Iris pigment epithelial cell (primary cell): ENCODE measurements at regions not wholly inside any gene's neighbourhood (a gene's known extent, or its start where the extent isn't known, plus 50 kb on each side); places are given as distances from the start of the nearest gene placed in this dataset.

Experiments used
- DNase-seq: peaks from one replicate; pipeline ENCODE4 v3.0.0-alpha.2; 2011; ENCODE audit warnings: low read depth

DNA sequence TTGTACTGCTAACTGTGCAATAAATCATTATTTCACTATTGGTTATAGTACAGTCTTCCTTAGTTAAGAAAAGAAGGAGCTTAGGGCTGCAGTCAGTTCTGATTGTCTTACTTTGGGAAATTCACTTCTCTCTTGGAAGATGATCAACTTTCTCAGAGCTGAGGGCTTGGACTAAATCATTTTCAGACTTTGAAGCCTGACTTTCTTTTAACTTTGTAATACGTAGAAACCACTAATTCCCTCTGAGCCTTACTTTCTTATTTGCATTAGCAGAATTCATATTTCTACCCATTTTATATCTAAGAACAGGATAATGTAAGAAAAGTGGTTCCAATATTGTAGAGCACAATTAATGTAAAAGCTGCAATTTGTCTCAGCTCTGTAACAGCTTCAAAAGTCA, 386.4 kb downstream of the TRIB2 start:
- no peak for DNase-seq

GRCh38 chr2:13103778-13104493, 387.2 kb downstream of the TRIB2 start:
- no peak for DNase-seq

DNA sequence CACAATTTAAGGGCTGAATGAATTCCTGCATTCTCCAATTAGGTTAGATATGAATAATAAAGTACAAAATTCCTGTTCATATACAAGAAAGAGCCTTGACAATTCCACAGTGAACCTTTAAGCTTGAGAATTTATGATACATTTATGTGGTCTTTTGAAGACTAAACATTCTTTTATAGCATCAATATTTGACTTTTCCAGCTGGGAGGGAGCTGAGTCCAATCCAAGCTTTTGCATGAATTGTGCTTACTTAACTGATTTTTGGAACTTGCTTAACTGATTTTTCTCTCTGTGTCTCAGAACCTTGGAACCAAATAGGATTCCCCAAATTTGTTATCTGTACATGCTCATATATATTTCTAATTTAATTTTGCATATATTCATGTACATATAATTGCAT, 388.0 kb downstream of the TRIB2 start:
- no peak for DNase-seq

GRCh38 chr2:13106302-13106701, 389.6 kb downstream of the TRIB2 start:
- no peak for DNase-seq

GRCh38 chr2:13109516-13109915, 392.8 kb downstream of the TRIB2 start:
- no peak for DNase-seq

DNA sequence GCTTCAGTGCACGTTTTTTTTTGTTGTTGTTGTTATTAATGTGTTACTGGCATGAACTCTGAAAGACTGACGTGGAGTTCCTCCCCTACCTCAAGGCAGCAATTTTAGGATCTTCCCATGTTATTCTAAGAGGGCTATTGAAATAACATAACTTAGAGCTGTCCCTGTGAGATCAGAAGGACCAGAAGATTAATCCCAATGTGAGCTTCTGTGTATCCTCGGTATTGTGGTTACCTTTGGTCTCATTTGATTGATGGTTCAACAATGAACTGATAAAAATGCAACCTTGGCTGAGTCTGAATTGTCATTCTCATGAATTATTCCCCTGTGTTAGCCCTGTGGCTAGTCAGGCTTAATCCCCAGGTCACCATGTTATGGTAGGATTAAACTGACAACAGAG, 394.1 kb downstream of the TRIB2 start:
- no peak for DNase-seq

DNA sequence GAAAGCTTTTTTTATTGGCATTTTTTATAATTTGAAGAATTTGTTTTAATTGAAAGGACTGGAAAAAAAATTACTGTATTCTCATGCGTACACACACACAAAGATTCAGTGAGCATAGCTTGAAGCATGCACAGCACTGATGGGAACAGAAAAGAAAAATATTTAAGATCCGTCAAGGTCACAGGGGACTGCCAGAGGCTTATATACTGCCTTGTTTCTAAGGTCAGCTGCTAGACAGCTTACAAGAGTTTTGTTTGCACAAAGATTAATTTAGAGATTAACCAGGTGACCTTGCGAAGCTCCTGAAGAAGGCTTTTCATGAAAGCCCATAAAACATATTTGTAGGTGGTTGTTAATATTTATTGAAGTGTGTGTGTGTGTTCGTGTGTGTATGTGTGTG, 396.3 kb downstream of the TRIB2 start:
- DNase-seq: no peak

GRCh38 chr2:13114391-13114790, 397.7 kb downstream of the TRIB2 start:
- DNase-seq: peak; percentile 82

DNA sequence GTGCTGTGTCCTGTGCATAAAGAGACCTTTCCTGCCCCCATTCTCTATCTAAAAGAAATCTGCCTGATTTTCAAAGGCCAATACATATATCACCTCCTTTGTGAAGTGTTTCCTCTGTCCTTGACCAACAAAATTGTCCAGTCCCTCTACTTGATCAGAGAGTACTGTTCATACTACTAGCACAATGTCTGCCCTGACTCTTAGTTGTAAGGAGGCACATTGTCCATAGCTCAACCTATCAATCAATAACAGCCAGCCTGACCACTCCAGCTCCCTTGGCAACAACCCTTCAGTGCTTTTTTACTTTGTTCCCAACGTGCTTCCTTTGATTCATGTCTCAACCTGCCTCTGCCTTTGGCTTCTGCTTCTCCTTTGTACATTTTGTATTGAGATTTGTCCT, 398.9 kb downstream of the TRIB2 start:
- no peak for DNase-seq

DNA sequence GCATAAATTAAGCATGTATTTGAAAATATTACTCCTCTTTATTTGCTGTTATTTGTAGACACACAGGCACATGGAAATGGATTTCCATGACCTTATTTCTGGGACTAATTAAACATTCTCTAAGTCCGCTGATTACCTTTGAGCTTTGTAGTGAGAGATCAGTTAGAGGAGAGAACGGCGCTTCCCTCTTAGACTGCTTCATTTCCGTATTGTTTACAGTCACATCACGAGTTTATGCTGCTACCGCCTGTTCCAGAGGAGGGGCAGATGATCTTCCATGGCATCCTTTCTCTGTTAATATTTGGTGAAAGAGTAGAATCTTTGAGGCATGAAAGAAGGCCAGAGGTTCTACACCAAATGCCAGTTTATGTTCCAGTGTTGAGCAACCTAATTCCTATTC, 404.4 kb downstream of the TRIB2 start:
- no peak for DNase-seq

GRCh38 chr2:13128139-13128538, 411.4 kb downstream of the TRIB2 start:
- no peak for DNase-seq

- no peak for DNase-seq
These were observed 418.6 kb downstream of the TRIB2 start for GRCh38 chr2:13135369-13135768.

DNA sequence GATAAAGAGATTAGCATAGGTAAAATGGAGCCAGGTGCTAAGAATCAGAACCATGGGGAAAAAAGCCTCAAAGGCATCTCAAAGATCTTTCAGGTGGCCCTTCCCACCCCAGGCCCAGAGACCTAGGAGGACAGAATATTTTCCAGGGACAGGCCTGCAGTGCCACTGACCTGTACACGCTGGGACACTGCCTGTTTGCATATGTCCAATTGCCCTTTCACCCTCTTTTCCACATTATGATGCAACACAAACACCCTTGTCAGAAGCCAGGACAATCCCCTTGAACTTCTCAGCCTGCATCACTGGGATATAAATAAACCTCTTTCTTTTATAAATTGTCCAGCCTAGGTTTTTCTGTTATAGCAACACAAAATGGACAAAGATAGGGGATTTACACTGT, 419.1 kb downstream of the TRIB2 start:
- DNase-seq: no peak

GRCh38 chr2:13137679-13138078, 420.9 kb downstream of the TRIB2 start:
- DNase-seq: no peak

- DNase-seq: no peak
These were observed 424.6 kb downstream of the TRIB2 start for GRCh38 chr2:13141315-13141714.

- no peak for DNase-seq
These were observed 426.7 kb downstream of the TRIB2 start for GRCh38 chr2:13143451-13143850.

DNA sequence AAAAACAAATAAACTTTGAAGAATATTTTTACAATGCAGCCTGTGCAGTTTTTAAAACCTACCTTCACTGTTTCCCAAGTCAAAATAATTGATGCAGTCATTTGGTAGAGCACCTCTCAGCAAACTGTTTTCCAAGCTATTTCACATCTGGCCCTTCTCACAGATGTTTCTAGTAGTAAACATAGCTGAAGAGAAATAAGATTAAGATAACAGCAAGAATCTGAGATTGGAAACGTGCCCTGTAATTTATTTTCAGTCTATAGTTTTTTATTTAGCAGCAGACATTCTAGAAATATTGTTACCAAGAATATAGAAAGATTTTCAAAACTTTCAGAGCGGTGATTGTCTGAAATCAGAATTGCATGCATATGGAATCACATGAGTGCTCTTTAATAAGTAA, 440.2 kb downstream of the TRIB2 start:
- no peak for DNase-seq

DNA sequence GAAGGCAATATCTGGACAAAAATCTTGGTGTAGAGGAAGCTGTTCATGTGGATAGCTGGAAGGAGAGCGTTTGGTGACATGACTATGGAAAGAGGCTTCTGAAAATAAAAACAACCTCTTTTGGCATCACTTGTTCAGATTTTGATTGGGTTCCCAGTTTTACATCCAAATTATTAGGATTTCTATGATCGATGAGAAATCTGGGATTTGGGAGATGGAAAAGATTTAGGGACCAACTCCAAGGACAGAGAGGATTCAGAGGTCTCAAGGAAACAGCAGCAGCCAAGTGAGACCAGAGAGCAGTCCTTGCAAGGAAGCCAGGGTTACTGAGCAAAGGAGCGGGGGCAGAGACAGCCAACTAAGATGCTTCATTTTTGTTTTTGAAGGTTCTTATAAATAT, 441.7 kb downstream of the TRIB2 start:
- no peak for DNase-seq

DNA sequence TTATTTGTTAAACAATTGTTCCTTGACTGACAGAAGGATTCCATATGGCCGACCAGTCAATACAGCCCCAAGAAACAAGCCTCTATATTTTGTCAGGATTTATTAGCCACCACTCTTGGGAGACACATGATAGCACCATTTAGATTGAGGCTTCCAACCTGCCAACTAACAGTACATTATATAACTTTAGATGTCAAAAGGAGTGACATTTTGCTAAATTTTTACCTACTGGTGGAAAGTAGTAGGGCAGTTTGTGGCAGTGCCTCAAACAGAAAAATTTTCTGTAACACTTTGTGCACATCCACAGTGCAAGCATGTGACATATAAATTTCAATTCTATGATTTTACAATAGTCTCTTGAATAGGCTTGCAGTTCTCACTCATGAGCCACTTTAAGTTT, 464.0 kb downstream of the TRIB2 start:
- DNase-seq: no peak

- DNase-seq: peak; percentile 65
These were observed 476.3 kb downstream of the TRIB2 start for GRCh38 chr2:13193075-13193474.

GRCh38 chr2:13193900-13194299, 477.2 kb downstream of the TRIB2 start:
- DNase-seq: peak; percentile 33

- DNase-seq: no peak
These were observed 478.5 kb downstream of the TRIB2 start for GRCh38 chr2:13195270-13195669.

DNA sequence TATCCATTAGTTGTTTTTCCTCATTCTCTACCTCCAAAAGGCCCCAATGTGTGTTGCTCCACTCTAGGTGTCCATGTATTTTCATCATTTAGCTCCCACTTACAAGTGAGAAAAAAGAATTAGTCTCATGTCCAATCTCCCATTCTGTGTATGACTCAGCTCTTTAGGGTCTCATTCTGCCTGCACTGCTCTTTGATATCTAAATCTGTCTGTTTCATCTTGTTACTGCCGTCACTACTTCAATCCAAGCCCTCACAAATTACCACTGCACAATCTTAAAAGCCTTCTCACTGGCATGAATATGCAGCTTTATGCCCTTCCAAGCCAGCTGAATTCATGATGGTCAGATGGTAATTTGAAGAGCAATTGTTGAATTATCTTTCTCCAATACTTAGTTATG, 480.5 kb downstream of the TRIB2 start:
- DNase-seq: no peak

DNA sequence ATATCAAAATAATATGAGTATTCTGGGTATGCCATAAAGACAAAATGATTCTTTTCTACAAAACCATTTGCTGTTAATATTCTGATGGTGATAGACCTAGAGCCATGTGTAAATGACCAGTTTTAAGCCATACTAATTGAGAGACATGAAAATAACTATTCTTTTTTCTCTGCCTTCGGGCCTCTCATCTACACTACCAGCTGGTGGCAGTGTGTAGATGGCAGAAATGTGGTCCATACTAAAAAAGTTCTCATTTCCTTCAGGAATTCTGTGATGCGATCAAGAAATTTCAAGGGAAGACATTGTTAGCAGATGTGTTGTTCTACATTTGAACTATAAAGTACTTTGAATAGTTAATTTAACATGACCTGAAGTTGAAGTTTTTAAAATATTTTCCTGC, 485.2 kb downstream of the TRIB2 start:
- DNase-seq: peak; percentile 3

GRCh38 chr2:13212115-13212514, 495.4 kb downstream of the TRIB2 start:
- DNase-seq: no peak
